ENCODE measurements at regions not wholly inside any gene's neighbourhood (a gene's known extent, or its start where the extent isn't known, plus 50 kb on each side); places are given as distances from the start of the nearest gene placed in this dataset.

- TF ChIP-seq CTCF (IDR thresholded peaks at IDR 0.05; ENCODE audit: low read length) (no peak), EZH2 (IDR thresholded peaks at IDR 0.05; ENCODE audit: borderline replicate concordance, low read length) (no peak)
Observed at GRCh38 chr9:96158909-96159575, 142.9 kb downstream of the HSD17B3 start.
